Activated B cell treated with CpG ODN at 0.5 μM for 24 hours (primary cell): ENCODE measurements at regions not wholly inside any gene's neighbourhood (a gene's known extent, or its start where the extent isn't known, plus 50 kb on each side); places are given as distances from the start of the nearest gene placed in this dataset.
"Not testable (repeated sequence)": the region's sequence is repeated elsewhere in the genome, so short reads cannot be mapped to it uniquely, and the experiment has no call there.

Experiments used
- ATAC-seq: fragments of 200-7000 bp; cut with Tn5 transposase; one replicate; pipeline ENCODE4 v1.10.0; 2021; ENCODE audit warnings: low read depth, mild to moderate bottlenecking, moderate library complexity
- CTCF ChIA-PET: fragments of 350-600 bp; sonication (Branson Sonifier 250); formaldehyde crosslinking; loops from one replicate; lab custom pipeline; 2021; ENCODE audit warnings: antibody characterized with exemption; lab: Charles Lee
- POLR2A ChIA-PET: fragments of 350-600 bp; sonication (Branson Sonifier 250); formaldehyde crosslinking; loops from one replicate; lab custom pipeline; 2021; ENCODE audit warnings: antibody characterized with exemption; lab: Charles Lee
- DNase-seq: peaks from one replicate; pipeline ENCODE4 v3.0.0; 2022
- H3K27ac Mint-ChIP-seq: one replicate; pipeline ENCODE4 v1.8.0; 2020; ENCODE audit warnings: mixed read lengths
- H3K27me3 Mint-ChIP-seq: one replicate; pipeline ENCODE4 v1.8.0; 2021; ENCODE audit warnings: mixed read lengths
- H3K36me3 Mint-ChIP-seq: one replicate; pipeline ENCODE4 v1.8.0; 2021; ENCODE audit warnings: low read depth, mixed read lengths
- H3K4me1 Mint-ChIP-seq: one replicate; pipeline ENCODE4 v1.8.0; 2021; ENCODE audit warnings: mixed read lengths
- H3K4me3 Mint-ChIP-seq: one replicate; pipeline ENCODE4 v1.8.0; 2020; ENCODE audit warnings: mild to moderate bottlenecking, mixed read lengths
- H3K9me3 Mint-ChIP-seq: one replicate; pipeline ENCODE4 v1.8.0; 2020; ENCODE audit warnings: mixed read lengths
- CTCF ChIP-seq: fragments of 200-600 bp; IDR thresholded peaks from one replicate; pipeline ENCODE4 v1.8.0; 2022; ENCODE audit warnings: antibody characterized with exemption, mild to moderate bottlenecking
- intact Hi-C: fragments of 100-400 bp; cut with micrococcal nuclease; formaldehyde crosslinking; loops from one replicate; pipeline ENCODE4 v1.15.1; 2024

GRCh38 chr6:10141746-10142443 lies 273.0 kb downstream of the TFAP2A start:
- intact Hi-C loops = no loop called here
- Mint-ChIP-seq H3K9me3 (no peaks in the 10 kb centered on the region), H3K36me3 (no peaks in the 10 kb centered on the region), H3K4me3 (no peak overlapping the region), H3K4me1 (peaks cover 2% of the 10 kb centered on the region), H3K27me3 (peaks cover 2% of the 10 kb centered on the region), H3K27ac (no peak overlapping the region)
- ATAC-seq (no peak), DNase-seq (no peak)
- TF ChIP-seq CTCF = no peak
- ChIA-PET POLR2A (no interaction called here), CTCF (no interaction called here)

- Mint-ChIP-seq H3K9me3 (no peaks in the 10 kb centered on the region), H3K36me3 (no peaks in the 10 kb centered on the region), H3K27ac (no peak overlapping the region), H3K27me3 (peaks cover 2% of the 10 kb centered on the region), H3K4me1 (no peaks in the 10 kb centered on the region), H3K4me3 (no peak overlapping the region)
- intact Hi-C loops = no loop called here
- no peak for ATAC-seq
- no peak for TF ChIP-seq CTCF
- ChIA-PET CTCF (no interaction called here), POLR2A (no interaction called here)
- no peak for DNase-seq
These were observed 274.1 kb downstream of the TFAP2A start for GRCh38 chr6:10140824-10141223.

- Mint-ChIP-seq H3K9me3 (no peaks in the 10 kb centered on the region), H3K36me3 (no peaks in the 10 kb centered on the region), H3K4me1 (no peaks in the 10 kb centered on the region), H3K27me3 (peaks cover 2% of the 10 kb centered on the region), H3K27ac (no peak overlapping the region), H3K4me3 (no peak overlapping the region)
- ChIA-PET CTCF (no interaction called here), POLR2A (no interaction called here)
- intact Hi-C loops = no loop called here
- DNase-seq (no peak), ATAC-seq (no peak)
- no peak for TF ChIP-seq CTCF
These were observed 274.7 kb downstream of the TFAP2A start for GRCh38 chr6:10140136-10140535.

- ChIA-PET POLR2A (no interaction called here), CTCF (no interaction called here)
- ATAC-seq (no peak), DNase-seq (no peak)
- Mint-ChIP-seq H3K36me3 (no peaks in the 10 kb centered on the region), H3K9me3 (no peaks in the 10 kb centered on the region), H3K4me3 (no peak overlapping the region), H3K27me3 (peaks cover 2% of the 10 kb centered on the region), H3K4me1 (no peaks in the 10 kb centered on the region), H3K27ac (no peak overlapping the region)
- TF ChIP-seq CTCF = no peak
- intact Hi-C loops = no loop called here
These were observed 276.0 kb downstream of the TFAP2A start for GRCh38 chr6:10138917-10139316.

GRCh38 chr6:10136636-10137035 lies 278.2 kb downstream of the TFAP2A start:
- DNase-seq (no peak), ATAC-seq (no peak)
- H3K9me3 Mint-ChIP-seq = peaks cover 2% of the 10 kb centered on the region
- no peaks in the 10 kb centered on the region for H3K36me3 Mint-ChIP-seq
- CTCF ChIA-PET = no interaction called here
- intact Hi-C loops = no loop called here
- no peaks in the 10 kb centered on the region for H3K4me1 Mint-ChIP-seq
- TF ChIP-seq CTCF = no peak
- H3K27ac Mint-ChIP-seq = no peak overlapping the region
- POLR2A ChIA-PET = no interaction called here
- no peak overlapping the region for H3K4me3 Mint-ChIP-seq
- no peaks in the 10 kb centered on the region for H3K27me3 Mint-ChIP-seq

- H3K27me3 Mint-ChIP-seq, H3K27ac Mint-ChIP-seq, CTCF ChIA-PET, H3K9me3 Mint-ChIP-seq, ATAC-seq, intact Hi-C loops, POLR2A ChIA-PET, DNase-seq, H3K4me1 Mint-ChIP-seq, H3K36me3 Mint-ChIP-seq, H3K4me3 Mint-ChIP-seq: not testable (repeated sequence)
These were observed 280.7 kb downstream of the TFAP2A start for GRCh38 chr6:10134185-10134584.
